ENCODE measurements at regions not wholly inside any gene's neighbourhood (a gene's known extent, or its start where the extent isn't known, plus 50 kb on each side); places are given as distances from the start of the nearest gene placed in this dataset.

GRCh38 chr1:62928885-62929284 is 145.0 kb downstream of the ATG4C start:
- Histone ChIP-seq H2AFZ (no peak overlapping the region), H4K20me1 (ENCODE audit: insufficient read depth) (no peaks in the 10 kb centered on the region), H3K4me3 (no peak overlapping the region), H3K79me2 (ENCODE audit: low read depth) (no peaks in the 10 kb centered on the region), H3K9me2 (ENCODE audit: insufficient read depth) (no peaks in the 10 kb centered on the region), H3K36me3 (ENCODE audit: low read depth) (no peaks in the 10 kb centered on the region), H3K27ac (no peak overlapping the region), H3K4me1 (replicated peaks; ENCODE audit: insufficient read depth) (no peaks in the 10 kb centered on the region), H3K4me2 (no peak overlapping the region), H3F3A (ENCODE audit: insufficient read depth, low read depth) (no peaks in the 10 kb centered on the region), H3K9me3 (ENCODE audit: insufficient read depth, low read depth) (no peaks in the 10 kb centered on the region), H3K27me3 (ENCODE audit: insufficient read depth, low read depth) (peaks cover 73% of the 10 kb centered on the region)
- DNase-seq = no peak
- CTCF ChIA-PET = no interaction called here
- intact Hi-C loops (cut with micrococcal nuclease; ENCODE audit: unreplicated experiment) = no loop called here
- POLR2A ChIA-PET (ENCODE audit: unreplicated experiment) = no interaction called here
- TF ChIP-seq CTCF (conservative IDR thresholded peaks at IDR 0.05) = no peak
- no peak for TF ChIP-seq EZH2 (IDR thresholded peaks at IDR 0.05; ENCODE audit: low read depth)
- BruUV-seq (replicated peaks) = no TSS peak

GRCh38 chr1:62937634-62938296 is 153.8 kb downstream of the ATG4C start:
- TF ChIP-seq CTCF (conservative IDR thresholded peaks at IDR 0.05) = no peak
- TF ChIP-seq EZH2 (IDR thresholded peaks at IDR 0.05; ENCODE audit: low read depth) = no peak
- Histone ChIP-seq H3K9me2 (ENCODE audit: insufficient read depth) (no peaks in the 10 kb centered on the region), H3K4me3 (no peak overlapping the region), H3K36me3 (ENCODE audit: low read depth) (no peaks in the 10 kb centered on the region), H3K9me3 (ENCODE audit: insufficient read depth, low read depth) (no peaks in the 10 kb centered on the region), H4K20me1 (ENCODE audit: insufficient read depth) (no peaks in the 10 kb centered on the region), H3F3A (ENCODE audit: insufficient read depth, low read depth) (no peaks in the 10 kb centered on the region), H2AFZ (no peak overlapping the region), H3K27ac (no peak overlapping the region), H3K27me3 (ENCODE audit: insufficient read depth, low read depth) (peaks cover 66% of the 10 kb centered on the region), H3K4me2 (no peak overlapping the region), H3K79me2 (ENCODE audit: low read depth) (no peaks in the 10 kb centered on the region), H3K4me1 (replicated peaks; ENCODE audit: insufficient read depth) (no peaks in the 10 kb centered on the region)
- ChIA-PET CTCF (no interaction called here), POLR2A (ENCODE audit: unreplicated experiment) (no interaction called here)
- intact Hi-C loops (cut with micrococcal nuclease; ENCODE audit: unreplicated experiment) = no loop called here
- no TSS peak for BruUV-seq (replicated peaks)
- no peak for DNase-seq

- Histone ChIP-seq H3K27me3 (ENCODE audit: insufficient read depth, low read depth) (peaks cover 89% of the 10 kb centered on the region), H3F3A (ENCODE audit: insufficient read depth, low read depth) (no peaks in the 10 kb centered on the region), H3K27ac (no peak overlapping the region), H3K9me3 (ENCODE audit: insufficient read depth, low read depth) (no peaks in the 10 kb centered on the region), H3K4me2 (no peak overlapping the region), H2AFZ (no peak overlapping the region), H3K79me2 (ENCODE audit: low read depth) (no peaks in the 10 kb centered on the region), H4K20me1 (ENCODE audit: insufficient read depth) (no peaks in the 10 kb centered on the region), H3K36me3 (ENCODE audit: low read depth) (no peaks in the 10 kb centered on the region), H3K4me3 (no peak overlapping the region), H3K9me2 (ENCODE audit: insufficient read depth) (no peaks in the 10 kb centered on the region), H3K4me1 (replicated peaks; ENCODE audit: insufficient read depth) (no peaks in the 10 kb centered on the region)
- no peak for DNase-seq
- TF ChIP-seq EZH2 (IDR thresholded peaks at IDR 0.05; ENCODE audit: low read depth) (no peak), CTCF (conservative IDR thresholded peaks at IDR 0.05) (no peak)
- BruUV-seq (replicated peaks) = no TSS peak
- CTCF ChIA-PET = no interaction called here
- POLR2A ChIA-PET (ENCODE audit: unreplicated experiment) = no interaction called here
- intact Hi-C loops (cut with micrococcal nuclease; ENCODE audit: unreplicated experiment) = no loop called here
Observed at GRCh38 chr1:62941780-62942179, 157.8 kb downstream of the ATG4C start.
